NCI-H526 (cell line): ENCODE measurements at regions not wholly inside any gene's neighbourhood (a gene's known extent, or its start where the extent isn't known, plus 50 kb on each side); places are given as distances from the start of the nearest gene placed in this dataset.

Experiments
- DNase-seq, 2 experiments: peaks; one replicate each; lab custom pipeline; 2025; lab: John Stamatoyannopoulos, UW

GRCh38 chr20:16220826-16221225 lies 352.4 kb downstream of the KIF16B start:
- DNase-seq, result no peak

GRCh38 chr20:16219182-16219581 lies 354.1 kb downstream of the KIF16B start:
- DNase-seq, result no peak

GRCh38 chr20:16216914-16217230 lies 356.4 kb downstream of the KIF16B start:
- DNase-seq, result no peak

GRCh38 chr20:16216227-16216913 lies 356.9 kb downstream of the KIF16B start:
- no peak for DNase-seq

- DNase-seq, result no peak
These were observed 358.2 kb downstream of the KIF16B start for GRCh38 chr20:16215041-16215440.

- DNase-seq, result no peak
These were observed 360.5 kb downstream of the KIF16B start for GRCh38 chr20:16212790-16213189.

GRCh38 chr20:16209951-16210361 lies 363.3 kb downstream of the KIF16B start:
- no peak for DNase-seq

GRCh38 chr20:16209357-16209756 lies 363.9 kb downstream of the KIF16B start:
- no peak for DNase-seq

GRCh38 chr20:16208443-16208842 lies 364.8 kb downstream of the KIF16B start:
- no peak for DNase-seq

GRCh38 chr20:16206817-16207216 lies 366.4 kb downstream of the KIF16B start:
- peak; percentile 9 to 18 for DNase-seq

GRCh38 chr20:16205507-16205906 lies 367.7 kb downstream of the KIF16B start:
- no peak for DNase-seq

- no peak for DNase-seq
These were observed 370.2 kb downstream of the KIF16B start for GRCh38 chr20:16203096-16203495.

- peak in 1 of 2 experiments; percentile 12 for DNase-seq
These were observed 372.1 kb downstream of the KIF16B start for GRCh38 chr20:16201191-16201590.

- DNase-seq, result no peak
These were observed 375.6 kb downstream of the KIF16B start for GRCh38 chr20:16197696-16198095.

GRCh38 chr20:16195671-16196070 lies 377.6 kb downstream of the KIF16B start:
- DNase-seq, result no peak

- DNase-seq, result no peak
These were observed 378.5 kb downstream of the KIF16B start for GRCh38 chr20:16194617-16195360.

- DNase-seq, result no peak
These were observed 381.8 kb downstream of the KIF16B start for GRCh38 chr20:16191496-16191895.

- DNase-seq, result no peak
These were observed 383.9 kb downstream of the KIF16B start for GRCh38 chr20:16189371-16189770.

- no peak for DNase-seq
These were observed 385.2 kb downstream of the KIF16B start for GRCh38 chr20:16187956-16188616.

GRCh38 chr20:16179919-16180318 lies 393.3 kb downstream of the KIF16B start:
- DNase-seq, result no peak

GRCh38 chr20:16179371-16179770 lies 393.9 kb downstream of the KIF16B start:
- DNase-seq, result no peak

GRCh38 chr20:16178546-16179135 lies 394.6 kb downstream of the KIF16B start:
- DNase-seq, result no peak
